Lung (tissue), 11 donors: ENCODE measurements at regions not wholly inside any gene's neighbourhood (a gene's known extent, or its start where the extent isn't known, plus 50 kb on each side); places are given as distances from the start of the nearest gene placed in this dataset.

Experiments
- ATAC-seq: fragments of 200-7000 bp; cut with Tn5 transposase; one replicate; pipeline ENCODE4 v1.9.1; 2020; ENCODE audit warnings: moderate number of reproducible peaks; ENCODE audit not compliant: insufficient read depth, low FRiP score
- DNase-seq, 3 donors: peaks; one replicate each; pipeline ENCODE4 v3.0.0-alpha.2; 2013 to 2017
- H3K27ac ChIP-seq, 2 donors: one replicate each; pipeline ENCODE4 v1.5.1; 2013; ENCODE audit warnings: mild to moderate bottlenecking in 2 of 2, moderate library complexity in 2 of 2, control low read depth in 1 of 2, inconsistent platforms in 1 of 2, low read depth in 1 of 2, low read length in 1 of 2
- H3K27me3 ChIP-seq, 3 donors: one replicate each; pipeline ENCODE4 v1.5.1; 2013; ENCODE audit warnings: low read length in 2 of 3; ENCODE audit not compliant: control insufficient read depth in 3 of 3, insufficient read depth in 3 of 3
- H3K36me3 ChIP-seq, 4 donors: one replicate each; pipeline ENCODE4 v1.5.1; 2013; ENCODE audit warnings: low read length in 4 of 4, mild to moderate bottlenecking in 1 of 4, moderate library complexity in 1 of 4; ENCODE audit not compliant: control insufficient read depth in 4 of 4, insufficient read depth in 4 of 4
- H3K4me1 ChIP-seq, 5 donors: one replicate each; pipeline ENCODE4 v1.5.1; 2013; ENCODE audit warnings: low read length in 5 of 5, mild to moderate bottlenecking in 2 of 5, moderate library complexity in 1 of 5; ENCODE audit not compliant: control insufficient read depth in 5 of 5, insufficient read depth in 5 of 5
- H3K4me3 ChIP-seq: one replicate; pipeline ENCODE4 v1.5.1; 2013; ENCODE audit warnings: mild to moderate bottlenecking, control low read depth, moderate library complexity
- H3K9ac ChIP-seq, 2 donors: one replicate each; pipeline ENCODE4 v1.5.1; 2013; ENCODE audit warnings: low read length in 2 of 2, control low read depth in 1 of 2; ENCODE audit not compliant: insufficient read depth in 1 of 2
- H3K9me3 ChIP-seq, 4 donors: one replicate each; pipeline ENCODE4 v1.5.1; 2013; ENCODE audit warnings: low read length in 3 of 4, mild to moderate bottlenecking in 1 of 4, moderate library complexity in 1 of 4; ENCODE audit not compliant: control insufficient read depth in 4 of 4, insufficient read depth in 3 of 4
- CTCF ChIP-seq: IDR thresholded peaks from 2 replicates; pipeline ENCODE4 v1.5.1; 2012; ENCODE audit warnings: mild to moderate bottlenecking; ENCODE audit errors: control extremely low read depth, extremely low read depth
- WGBS, 2 donors: extraction: QIAGEN DNeasy Blood & Tissue Kit; methylation state at CpG; one replicate each; pipeline ENCODE4 v1.1.7; 2013; 5-methylcytosine and 5-hydroxymethylcytosine counted together
- donor health status: control.
- donor health status: control.
- donor health status: Bipolar disorder and iron deficiency.
- donor health status: healthy.
- donor health status: DM: yes; HTN: yes; CAD: no.

- no peak overlapping the region for H3K27ac ChIP-seq
- no peaks in the 10 kb centered on the region for H3K9me3 ChIP-seq
- H3K4me3 ChIP-seq: no peak overlapping the region
- no peaks in the 10 kb centered on the region for H3K27me3 ChIP-seq
- H3K36me3 ChIP-seq: no peaks in the 10 kb centered on the region
- no peak overlapping the region for H3K9ac ChIP-seq
- no peak for DNase-seq
- TF ChIP-seq CTCF: no peak
- H3K4me1 ChIP-seq: peaks cover 0 to 29% (median 3%) of the 10 kb centered on the region in 5 donors
- 100% methylated on average over 1 of the region's 1 CpG for WGBS, 2 donors
- no peak for ATAC-seq
Observed at GRCh38 chr1:47646676-47647075, 208.8 kb downstream of the FOXD2 start.

- no peak for TF ChIP-seq CTCF
- DNase-seq (no peak), ATAC-seq (no peak)
- H3K36me3 ChIP-seq: no peaks in the 10 kb centered on the region
- H3K4me1 ChIP-seq: peaks cover 0 to 29% (median 3%) of the 10 kb centered on the region in 5 donors
- no peak overlapping the region for H3K4me3 ChIP-seq
- no peak overlapping the region for H3K27ac ChIP-seq
- H3K27me3 ChIP-seq: no peaks in the 10 kb centered on the region
- H3K9ac ChIP-seq: no peak overlapping the region
- H3K9me3 ChIP-seq: no peaks in the 10 kb centered on the region
- WGBS, 2 donors: 85 to 93% methylated on average over 5 of the region's 5 CpGs
Observed at GRCh38 chr1:47647327-47647845, 209.5 kb downstream of the FOXD2 start.

DNA sequence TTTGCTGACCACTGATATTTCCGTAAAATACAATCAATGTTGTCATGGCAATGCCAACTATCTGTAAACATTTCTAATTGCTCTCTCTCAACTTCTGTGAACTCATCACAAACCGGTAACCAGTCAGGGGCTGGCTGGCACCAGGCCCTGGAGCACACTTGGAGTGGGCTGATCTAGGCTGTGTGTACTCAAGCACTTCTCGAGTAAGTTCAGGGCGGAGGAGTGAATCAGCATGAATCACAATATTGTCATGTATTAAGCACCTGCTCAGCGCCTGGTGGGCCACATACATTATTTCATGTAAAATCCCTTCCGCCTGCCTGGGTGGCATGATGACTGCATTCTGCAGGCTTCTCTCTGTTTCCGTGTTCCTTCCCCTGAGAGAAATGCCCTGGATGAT lies 212.4 kb downstream of the FOXD2 start:
- TF ChIP-seq CTCF: no peak
- Histone ChIP-seq H3K4me3 (no peak overlapping the region), H3K9ac (no peak overlapping the region), H3K36me3 (no peaks in the 10 kb centered on the region), H3K27ac (peak overlapping the region in 1 of 2 donors; percentile 26), H3K9me3 (no peaks in the 10 kb centered on the region), H3K27me3 (no peaks in the 10 kb centered on the region), H3K4me1 (peaks cover 0 to 16% (median 2%) of the 10 kb centered on the region in 5 donors)
- DNase-seq (peak; percentile 75 to 82 (median 78)), ATAC-seq (peak; percentile 78)
- 62 to 84% methylated on average over 7 of the region's 7 CpGs for WGBS, 2 donors

DNA sequence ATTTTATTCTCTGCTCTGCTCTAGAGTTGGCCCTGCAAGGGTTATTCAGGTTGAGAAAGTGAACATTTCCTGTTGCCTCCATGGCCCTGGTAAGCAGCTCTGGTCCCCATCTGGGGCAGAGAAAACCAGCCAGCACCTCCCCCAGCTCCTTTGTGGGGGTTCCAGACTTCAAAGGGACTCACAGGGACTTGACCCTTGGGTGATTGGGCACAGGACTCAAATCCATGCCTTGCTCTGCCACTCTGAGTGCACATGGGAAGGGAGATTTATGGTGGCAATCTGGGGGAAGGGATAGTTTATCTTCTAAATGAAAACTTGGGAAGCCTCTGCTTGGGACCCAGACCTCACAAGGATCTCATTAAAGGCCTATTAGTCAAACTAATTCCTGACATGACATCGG lies 212.8 kb downstream of the FOXD2 start:
- DNase-seq (no peak), ATAC-seq (no peak)
- Histone ChIP-seq H3K9ac (no peak overlapping the region), H3K27me3 (no peaks in the 10 kb centered on the region), H3K36me3 (no peaks in the 10 kb centered on the region), H3K4me1 (peaks cover 0 to 16% (median 2%) of the 10 kb centered on the region in 5 donors), H3K27ac (peak overlapping the region in 1 of 2 donors; percentile 26), H3K9me3 (no peaks in the 10 kb centered on the region), H3K4me3 (no peak overlapping the region)
- TF ChIP-seq CTCF: no peak
- 69 to 79% methylated on average over 1 of the region's 1 CpG for WGBS, 2 donors
